ENCODE measurements at regions not wholly inside any gene's neighbourhood (a gene's known extent, or its start where the extent isn't known, plus 50 kb on each side); places are given as distances from the start of the nearest gene placed in this dataset.

- H3K36me3 Mint-ChIP-seq (ENCODE audit: low read depth, unreplicated experiment), result no peaks in the 10 kb centered on the region
- no peaks in the 10 kb centered on the region for H3K4me1 Mint-ChIP-seq (ENCODE audit: unreplicated experiment)
- no peak overlapping the region for H3K27ac Mint-ChIP-seq (ENCODE audit: unreplicated experiment)
Observed at GRCh38 chr5:13529300-13529699, 415.2 kb downstream of the DNAH5 start.

GRCh38 chr5:13524936-13525335 lies 419.6 kb downstream of the DNAH5 start:
- Mint-ChIP-seq H3K4me1 (ENCODE audit: unreplicated experiment) (no peaks in the 10 kb centered on the region), H3K27me3 (ENCODE audit: unreplicated experiment) (no peaks in the 10 kb centered on the region), H3K36me3 (ENCODE audit: low read depth, unreplicated experiment) (no peaks in the 10 kb centered on the region), H3K27ac (ENCODE audit: unreplicated experiment) (no peak overlapping the region), H3K4me3 (ENCODE audit: unreplicated experiment) (no peak overlapping the region), H3K9me3 (ENCODE audit: unreplicated experiment) (no peaks in the 10 kb centered on the region)
- no peak for DNase-seq (ENCODE audit: low spot score)
- TF ChIP-seq CTCF (IDR thresholded peaks at IDR 0.05; ENCODE audit: unreplicated experiment), result no peak

More at GRCh38 chr5:13529300-13529699, 415.2 kb downstream of the DNAH5 start:
- no peak for DNase-seq (ENCODE audit: low spot score)
- no peaks in the 10 kb centered on the region for H3K9me3 Mint-ChIP-seq (ENCODE audit: unreplicated experiment)
- TF ChIP-seq CTCF (IDR thresholded peaks at IDR 0.05; ENCODE audit: unreplicated experiment), result no peak
- H3K27me3 Mint-ChIP-seq (ENCODE audit: unreplicated experiment), result peaks cover 2% of the 10 kb centered on the region
- no peak overlapping the region for H3K4me3 Mint-ChIP-seq (ENCODE audit: unreplicated experiment)

- no peak for TF ChIP-seq CTCF (IDR thresholded peaks at IDR 0.05; ENCODE audit: unreplicated experiment)
- no peaks in the 10 kb centered on the region for H3K9me3 Mint-ChIP-seq (ENCODE audit: unreplicated experiment)
- H3K36me3 Mint-ChIP-seq (ENCODE audit: low read depth, unreplicated experiment), result no peaks in the 10 kb centered on the region
- no peak for DNase-seq (ENCODE audit: low spot score)
- H3K27me3 Mint-ChIP-seq (ENCODE audit: unreplicated experiment), result no peaks in the 10 kb centered on the region
- H3K4me3 Mint-ChIP-seq (ENCODE audit: unreplicated experiment), result no peak overlapping the region
- no peaks in the 10 kb centered on the region for H3K4me1 Mint-ChIP-seq (ENCODE audit: unreplicated experiment)
- no peak overlapping the region for H3K27ac Mint-ChIP-seq (ENCODE audit: unreplicated experiment)
Observed at GRCh38 chr5:13519131-13519530, 425.4 kb downstream of the DNAH5 start.

- TF ChIP-seq CTCF (IDR thresholded peaks at IDR 0.05; ENCODE audit: unreplicated experiment), result no peak
- H3K27ac Mint-ChIP-seq (ENCODE audit: unreplicated experiment), result no peak overlapping the region
- H3K4me3 Mint-ChIP-seq (ENCODE audit: unreplicated experiment), result no peak overlapping the region
- no peaks in the 10 kb centered on the region for H3K36me3 Mint-ChIP-seq (ENCODE audit: low read depth, unreplicated experiment)
- no peaks in the 10 kb centered on the region for H3K9me3 Mint-ChIP-seq (ENCODE audit: unreplicated experiment)
- H3K27me3 Mint-ChIP-seq (ENCODE audit: unreplicated experiment), result no peaks in the 10 kb centered on the region
- no peaks in the 10 kb centered on the region for H3K4me1 Mint-ChIP-seq (ENCODE audit: unreplicated experiment)
- no peak for DNase-seq (ENCODE audit: low spot score)
Observed at GRCh38 chr5:13516195-13516594, 428.3 kb downstream of the DNAH5 start.

- no peaks in the 10 kb centered on the region for H3K36me3 Mint-ChIP-seq (ENCODE audit: low read depth, unreplicated experiment)
- H3K4me1 Mint-ChIP-seq (ENCODE audit: unreplicated experiment), result no peaks in the 10 kb centered on the region
- H3K27me3 Mint-ChIP-seq (ENCODE audit: unreplicated experiment), result no peaks in the 10 kb centered on the region
- no peak overlapping the region for H3K27ac Mint-ChIP-seq (ENCODE audit: unreplicated experiment)
- TF ChIP-seq CTCF (IDR thresholded peaks at IDR 0.05; ENCODE audit: unreplicated experiment), result no peak
- DNase-seq (ENCODE audit: low spot score), result no peak
- H3K9me3 Mint-ChIP-seq (ENCODE audit: unreplicated experiment), result no peaks in the 10 kb centered on the region
- no peak overlapping the region for H3K4me3 Mint-ChIP-seq (ENCODE audit: unreplicated experiment)
Observed at GRCh38 chr5:13511442-13511841, 433.0 kb downstream of the DNAH5 start.
